ENCODE measurements at regions not wholly inside any gene's neighbourhood (a gene's known extent, or its start where the extent isn't known, plus 50 kb on each side); places are given as distances from the start of the nearest gene placed in this dataset.

GRCh38 chr10:104563548-104563947 lies 77.5 kb upstream of the SORCS3 start:
- TF ChIP-seq CTCF (conservative IDR thresholded peaks at IDR 0.05 in 1 of 2, IDR thresholded peaks at IDR 0.05 in 1 of 2; ENCODE audit: extremely low read depth in 1 of 2, insufficient read depth in 1 of 2, low read depth in 1 of 2, low read length in 2 of 2) = no peak
- no peak for TF ChIP-seq EZH2 (IDR thresholded peaks at IDR 0.05; ENCODE audit: borderline replicate concordance, low read length)
